HUES6 (cell line): ENCODE measurements at regions not wholly inside any gene's neighbourhood (a gene's known extent, or its start where the extent isn't known, plus 50 kb on each side); places are given as distances from the start of the nearest gene placed in this dataset.

Source experiments
- H3K27ac ChIP-seq: 2 replicates; pipeline ENCODE4 v1.7.0; 2013; ENCODE audit warnings: low read depth, mild to moderate bottlenecking, low read length, inconsistent platforms
- H3K27me3 ChIP-seq: 2 replicates; pipeline ENCODE4 v1.6.1; 2013; ENCODE audit warnings: low read length; ENCODE audit not compliant: control insufficient read depth, insufficient read depth
- H3K36me3 ChIP-seq: 2 replicates; pipeline ENCODE4 v1.6.1; 2013; ENCODE audit warnings: low read length; ENCODE audit not compliant: control insufficient read depth, insufficient read depth
- H3K4me1 ChIP-seq: 2 replicates; pipeline ENCODE4 v1.6.1; 2013; ENCODE audit warnings: low read length; ENCODE audit not compliant: control insufficient read depth, insufficient read depth
- H3K4me3 ChIP-seq: 2 replicates; pipeline ENCODE4 v1.5.1; 2013; ENCODE audit warnings: low read depth, low read length
- H3K9ac ChIP-seq: one replicate; pipeline ENCODE4 v1.6.1; 2013; ENCODE audit warnings: mild to moderate bottlenecking, low read length
- H3K9me3 ChIP-seq: 2 replicates; pipeline ENCODE4 v1.6.1; 2013; ENCODE audit warnings: low read depth, low read length; ENCODE audit not compliant: control insufficient read depth, insufficient read depth

GRCh38 chr1:47554901-47555300 lies 117.1 kb downstream of the FOXD2 start:
- Histone ChIP-seq H3K4me1 (peaks cover 25% of the 10 kb centered on the region), H3K36me3 (no peaks in the 10 kb centered on the region), H3K4me3 (no peak overlapping the region), H3K27me3 (no peaks in the 10 kb centered on the region; the same call in 1 of the 2 replicates), H3K9ac (no peak overlapping the region), H3K9me3 (no peaks in the 10 kb centered on the region), H3K27ac (no peak overlapping the region)

- H3K27me3 ChIP-seq = no peaks in the 10 kb centered on the region; the same call in 1 of the 2 replicates
- H3K9ac ChIP-seq = no peak overlapping the region
- no peaks in the 10 kb centered on the region for H3K9me3 ChIP-seq
- peaks cover 25% of the 10 kb centered on the region for H3K4me1 ChIP-seq
- no peaks in the 10 kb centered on the region for H3K36me3 ChIP-seq
- no peak overlapping the region for H3K4me3 ChIP-seq
- no peak overlapping the region for H3K27ac ChIP-seq
Measured at GRCh38 chr1:47555306-47555705, 117.5 kb downstream of the FOXD2 start.

- Histone ChIP-seq H3K27me3 (no peaks in the 10 kb centered on the region; the same call in 1 of the 2 replicates), H3K9ac (no peak overlapping the region), H3K36me3 (no peaks in the 10 kb centered on the region), H3K4me1 (peaks cover 20% of the 10 kb centered on the region), H3K9me3 (no peaks in the 10 kb centered on the region), H3K4me3 (no peak overlapping the region), H3K27ac (no peak overlapping the region)
Measured at GRCh38 chr1:47555841-47556560, 118.2 kb downstream of the FOXD2 start.

- H3K4me3 ChIP-seq = no peak overlapping the region
- no peaks in the 10 kb centered on the region for H3K9me3 ChIP-seq
- peaks cover 26% of the 10 kb centered on the region for H3K4me1 ChIP-seq
- no peaks in the 10 kb centered on the region for H3K36me3 ChIP-seq
- H3K27ac ChIP-seq = no peak overlapping the region
- H3K9ac ChIP-seq = no peak overlapping the region
- H3K27me3 ChIP-seq = no peaks in the 10 kb centered on the region
Measured at GRCh38 chr1:47557066-47557465, 119.2 kb downstream of the FOXD2 start.

GRCh38 chr1:47558601-47559593 lies 121.1 kb downstream of the FOXD2 start:
- Histone ChIP-seq H3K36me3 (no peaks in the 10 kb centered on the region), H3K27me3 (no peaks in the 10 kb centered on the region), H3K9me3 (no peaks in the 10 kb centered on the region), H3K27ac (no peak overlapping the region), H3K4me1 (peaks cover 42% of the 10 kb centered on the region), H3K4me3 (no peak overlapping the region), H3K9ac (no peak overlapping the region)

- H3K4me3 ChIP-seq = no peak overlapping the region
- no peak overlapping the region for H3K9ac ChIP-seq
- H3K27ac ChIP-seq = no peak overlapping the region
- H3K36me3 ChIP-seq = no peaks in the 10 kb centered on the region
- H3K27me3 ChIP-seq = no peaks in the 10 kb centered on the region
- no peaks in the 10 kb centered on the region for H3K9me3 ChIP-seq
- peaks cover 50% of the 10 kb centered on the region for H3K4me1 ChIP-seq
Measured at GRCh38 chr1:47559944-47560695, 122.3 kb downstream of the FOXD2 start.

- peak overlapping the region; percentile 19 for H3K9ac ChIP-seq
- H3K4me3 ChIP-seq = no peak overlapping the region
- H3K36me3 ChIP-seq = no peaks in the 10 kb centered on the region
- no peak overlapping the region for H3K27ac ChIP-seq
- no peaks in the 10 kb centered on the region for H3K27me3 ChIP-seq
- no peaks in the 10 kb centered on the region for H3K9me3 ChIP-seq
- H3K4me1 ChIP-seq = peaks cover 51% of the 10 kb centered on the region
Measured at GRCh38 chr1:47561523-47562007, 123.7 kb downstream of the FOXD2 start.

GRCh38 chr1:47562147-47562546 lies 124.3 kb downstream of the FOXD2 start:
- no peaks in the 10 kb centered on the region for H3K27me3 ChIP-seq
- no peaks in the 10 kb centered on the region for H3K9me3 ChIP-seq
- no peak overlapping the region for H3K4me3 ChIP-seq
- H3K9ac ChIP-seq = peak overlapping the region; percentile 19
- peaks cover 51% of the 10 kb centered on the region for H3K4me1 ChIP-seq
- H3K36me3 ChIP-seq = no peaks in the 10 kb centered on the region
- no peak overlapping the region for H3K27ac ChIP-seq

GRCh38 chr1:47562799-47563198 lies 125.0 kb downstream of the FOXD2 start:
- H3K4me3 ChIP-seq = no peak overlapping the region

GRCh38 chr1:47563201-47563600 lies 125.4 kb downstream of the FOXD2 start:
- Histone ChIP-seq H3K4me1 (peaks cover 51% of the 10 kb centered on the region), H3K9me3 (no peaks in the 10 kb centered on the region), H3K36me3 (no peaks in the 10 kb centered on the region), H3K27me3 (no peaks in the 10 kb centered on the region), H3K9ac (no peak overlapping the region), H3K27ac (no peak overlapping the region), H3K4me3 (no peak overlapping the region)

More at GRCh38 chr1:47562799-47563198, 125.0 kb downstream of the FOXD2 start:
- Histone ChIP-seq H3K27me3 (no peaks in the 10 kb centered on the region), H3K4me1 (peaks cover 51% of the 10 kb centered on the region), H3K27ac (no peak overlapping the region), H3K36me3 (no peaks in the 10 kb centered on the region), H3K9me3 (no peaks in the 10 kb centered on the region), H3K9ac (no peak overlapping the region)
